OCI-LY7 (cell line): ENCODE measurements at regions not wholly inside any gene's neighbourhood (a gene's known extent, or its start where the extent isn't known, plus 50 kb on each side); places are given as distances from the start of the nearest gene placed in this dataset.

Experiments used
- BruUV-seq: library from RNA; stranded (reverse); fragments of 400-500 nt; replicated peaks from 2 replicates; lab custom pipeline; 2021; lab: Mats Ljungman, UMichigan
- CTCF ChIA-PET: fragments of 300-600 bp; sonication (Branson Sonifier 250); formaldehyde crosslinking; loops from one replicate; lab custom pipeline; 2022; ENCODE audit warnings: antibody characterized with exemption; ENCODE audit not compliant: unreplicated experiment; lab: Charles Lee
- POLR2A ChIA-PET: fragments of 300-600 bp; sonication (Branson Sonifier 250); formaldehyde crosslinking; loops from one replicate; lab custom pipeline; 2022; ENCODE audit warnings: antibody characterized with exemption; lab: Charles Lee
- DNase-seq: peaks from one replicate; pipeline ENCODE4 v3.0.0-alpha.2; 2015; ENCODE audit warnings: low spot score
- H2AFZ ChIP-seq: fragments of 200-600 bp; sonication (generic), shearing (Covaris generic); 2 replicates; pipeline ENCODE4 v1.6.1; 2014; ENCODE audit warnings: mild to moderate bottlenecking, antibody characterized with exemption, low read length, moderate library complexity
- H3K27ac ChIP-seq: fragments of 200-600 bp; sonication (generic); 2 replicates; pipeline ENCODE4 v1.5.1; 2014; ENCODE audit warnings: mixed run types, low read depth, mild to moderate bottlenecking, moderate library complexity, low read length, inconsistent platforms; ENCODE audit not compliant: poor library complexity, severe bottlenecking
- H3K36me3 ChIP-seq: fragments of 200-600 bp; sonication (generic); 2 replicates; pipeline ENCODE4 v1.6.1; 2014; ENCODE audit warnings: mild to moderate bottlenecking, antibody characterized with exemption, low read length, moderate library complexity, mixed read lengths; ENCODE audit not compliant: insufficient read depth
- H3K4me1 ChIP-seq: fragments of 200-600 bp; sonication (generic); 2 replicates; pipeline ENCODE4 v1.5.1; 2014; ENCODE audit warnings: mild to moderate bottlenecking, low read length; ENCODE audit not compliant: insufficient read depth, poor library complexity, severe bottlenecking
- H3K4me2 ChIP-seq: fragments of 200-600 bp; sonication (generic); 2 replicates; pipeline ENCODE4 v1.6.1; 2014; ENCODE audit warnings: mild to moderate bottlenecking, low read length
- H3K4me3 ChIP-seq: fragments of 200-600 bp; sonication (generic); 2 replicates; pipeline ENCODE4 v1.5.1; 2014; ENCODE audit warnings: mild to moderate bottlenecking, low read depth, low read length; ENCODE audit not compliant: poor library complexity, severe bottlenecking
- H3K79me2 ChIP-seq: fragments of 200-600 bp; sonication (generic); 2 replicates; pipeline ENCODE4 v1.6.1; 2016; ENCODE audit warnings: low read depth, mild to moderate bottlenecking, low read length, moderate library complexity, mixed read lengths; ENCODE audit not compliant: insufficient read depth
- H3K9me2 ChIP-seq: fragments of 200-600 bp; sonication (generic); 2 replicates; pipeline ENCODE4 v1.6.1; 2016; ENCODE audit warnings: mild to moderate bottlenecking, low read length, mixed read lengths; ENCODE audit not compliant: insufficient read depth
- H3K9me3 ChIP-seq: fragments of 200-600 bp; sonication (generic); 2 replicates; pipeline ENCODE4 v1.6.1; 2014; ENCODE audit warnings: mild to moderate bottlenecking, mixed run types, low read length, mixed read lengths
- H4K20me1 ChIP-seq: fragments of 200-600 bp; sonication (generic); 2 replicates; pipeline ENCODE4 v1.6.1; 2014; ENCODE audit warnings: mild to moderate bottlenecking, antibody characterized with exemption, low read length, moderate library complexity, mixed read lengths; ENCODE audit not compliant: insufficient read depth
- EZH2phosphoT487 ChIP-seq: fragments of 200-600 bp; sonication (generic); IDR thresholded peaks from 2 replicates; pipeline ENCODE4 v1.6.1; 2018; ENCODE audit warnings: low read depth, borderline replicate concordance, mild to moderate bottlenecking, mixed run types, antibody characterized with exemption, low read length, moderate library complexity, mixed read lengths
- intact Hi-C: fragments of 100-400 bp; cut with micrococcal nuclease; formaldehyde crosslinking; loops from one replicate; pipeline ENCODE4 v1.10.0; 2022; ENCODE audit not compliant: unreplicated experiment
- TF ChIP-seq, protein P1 (sequence below): fragments of 200-600 bp; sonication (generic); conservative IDR thresholded peaks from 2 replicates; pipeline ENCODE4 v1.5.1; 2014; ENCODE audit warnings: mild to moderate bottlenecking, antibody characterized with exemption, low read length, moderate library complexity, mixed read lengths

DNA sequence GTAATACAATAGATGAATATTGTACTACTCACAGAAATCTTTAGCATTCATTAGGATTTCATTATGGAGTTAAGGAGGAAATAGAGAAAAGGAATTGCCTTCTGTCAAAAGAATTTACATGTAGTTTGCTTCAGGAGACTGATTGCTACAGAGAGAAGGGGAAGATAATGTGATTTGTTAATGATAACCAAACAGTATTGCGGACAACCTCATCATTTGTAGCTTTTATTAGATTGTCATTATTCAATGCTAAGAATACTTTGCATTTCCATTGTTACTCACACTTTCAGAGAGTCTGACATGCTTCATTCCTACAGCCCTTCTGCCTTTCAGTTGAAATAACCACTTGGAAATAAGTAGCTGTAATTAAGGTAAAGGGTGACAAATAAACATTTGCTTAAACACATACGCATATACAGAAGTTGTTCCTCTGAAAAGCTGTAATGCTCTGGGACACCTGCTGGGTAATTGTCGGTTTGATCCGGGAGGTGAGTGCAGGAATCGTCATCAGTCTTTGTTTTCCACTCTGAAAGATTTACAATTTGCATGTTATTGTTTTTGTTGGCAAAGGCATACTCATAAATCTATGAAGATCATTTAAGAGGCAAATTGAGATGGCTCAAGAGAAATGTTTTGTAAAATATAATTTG, 600.2 kb downstream of the TRHDE start:
- POLR2A ChIA-PET, result no interaction called here
- H3K9me2 ChIP-seq, result no peaks in the 10 kb centered on the region
- no peaks in the 10 kb centered on the region for H4K20me1 ChIP-seq
- H3K79me2 ChIP-seq, result no peaks in the 10 kb centered on the region
- no peaks in the 10 kb centered on the region for H3K9me3 ChIP-seq
- intact Hi-C loops, result no loop called here
- no peaks in the 10 kb centered on the region for H3K36me3 ChIP-seq
- no peaks in the 10 kb centered on the region for H3K4me1 ChIP-seq
- H3K4me3 ChIP-seq, result no peak overlapping the region
- no peak overlapping the region for H2AFZ ChIP-seq
- BruUV-seq, result no TSS peak
- DNase-seq, result no peak
- CTCF ChIA-PET, result no interaction called here
- H3K27ac ChIP-seq, result no peak overlapping the region
- TF ChIP-seq EZH2phosphoT487, result no peak
- TF ChIP-seq, protein P1, sequence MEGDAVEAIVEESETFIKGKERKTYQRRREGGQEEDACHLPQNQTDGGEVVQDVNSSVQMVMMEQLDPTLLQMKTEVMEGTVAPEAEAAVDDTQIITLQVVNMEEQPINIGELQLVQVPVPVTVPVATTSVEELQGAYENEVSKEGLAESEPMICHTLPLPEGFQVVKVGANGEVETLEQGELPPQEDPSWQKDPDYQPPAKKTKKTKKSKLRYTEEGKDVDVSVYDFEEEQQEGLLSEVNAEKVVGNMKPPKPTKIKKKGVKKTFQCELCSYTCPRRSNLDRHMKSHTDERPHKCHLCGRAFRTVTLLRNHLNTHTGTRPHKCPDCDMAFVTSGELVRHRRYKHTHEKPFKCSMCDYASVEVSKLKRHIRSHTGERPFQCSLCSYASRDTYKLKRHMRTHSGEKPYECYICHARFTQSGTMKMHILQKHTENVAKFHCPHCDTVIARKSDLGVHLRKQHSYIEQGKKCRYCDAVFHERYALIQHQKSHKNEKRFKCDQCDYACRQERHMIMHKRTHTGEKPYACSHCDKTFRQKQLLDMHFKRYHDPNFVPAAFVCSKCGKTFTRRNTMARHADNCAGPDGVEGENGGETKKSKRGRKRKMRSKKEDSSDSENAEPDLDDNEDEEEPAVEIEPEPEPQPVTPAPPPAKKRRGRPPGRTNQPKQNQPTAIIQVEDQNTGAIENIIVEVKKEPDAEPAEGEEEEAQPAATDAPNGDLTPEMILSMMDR, result no peak
- no peak overlapping the region for H3K4me2 ChIP-seq

DNA sequence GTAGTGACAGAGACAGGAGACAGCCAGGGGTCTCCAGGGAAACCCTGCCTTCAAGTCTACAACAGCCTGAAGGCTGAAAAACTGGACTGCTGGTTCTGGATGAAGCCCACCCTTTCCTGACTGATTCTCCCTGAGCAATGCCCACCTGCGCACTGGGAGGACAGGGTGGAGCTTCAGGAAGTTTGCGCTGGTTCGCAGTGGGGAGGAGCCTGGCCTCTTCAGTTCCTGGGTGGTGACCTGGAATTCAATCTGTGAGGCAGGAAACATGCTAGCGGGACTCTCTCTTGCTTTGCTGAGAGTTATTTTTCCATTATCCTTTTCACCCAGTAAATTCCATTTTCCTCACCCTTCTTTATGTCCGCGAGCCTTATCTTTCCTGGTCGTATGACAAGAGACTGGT, 600.8 kb downstream of the TRHDE start:
- Histone ChIP-seq H3K4me1 (no peaks in the 10 kb centered on the region), H3K9me3 (no peaks in the 10 kb centered on the region), H4K20me1 (no peaks in the 10 kb centered on the region), H2AFZ (no peak overlapping the region), H3K4me3 (no peak overlapping the region), H3K79me2 (no peaks in the 10 kb centered on the region), H3K27ac (no peak overlapping the region), H3K4me2 (no peak overlapping the region), H3K9me2 (no peaks in the 10 kb centered on the region), H3K36me3 (no peaks in the 10 kb centered on the region)
- BruUV-seq, result no TSS peak
- no peak for DNase-seq
- POLR2A ChIA-PET, result no interaction called here
- CTCF ChIA-PET, result no interaction called here
- no peak for TF ChIP-seq EZH2phosphoT487
- TF ChIP-seq, protein P1, result no peak
- intact Hi-C loops, result no loop called here

DNA sequence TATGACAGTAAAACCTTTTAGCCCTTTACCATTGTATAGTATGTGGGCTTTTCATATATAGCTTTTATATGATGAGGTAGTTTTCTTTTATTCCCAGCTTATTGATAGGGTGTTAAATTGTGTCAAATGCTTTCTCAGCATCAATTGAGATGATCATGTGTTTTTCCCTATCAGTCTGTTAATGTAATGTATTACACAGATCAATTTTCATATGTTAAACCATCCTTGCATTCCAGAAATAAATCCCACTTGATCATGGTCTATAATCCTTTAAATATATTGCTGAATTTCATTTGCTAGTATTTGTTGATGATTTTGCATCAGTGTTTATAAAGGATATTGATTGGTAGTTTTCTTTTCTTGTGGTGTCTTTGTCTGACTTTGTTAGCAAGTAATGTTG, 603.9 kb downstream of the TRHDE start:
- POLR2A ChIA-PET, result interaction anchor here (1.4 kb wide), 1 partner anchor 22 kb away, joined by 3 read pairs; no protein-coding TSS in a partner anchor
- CTCF ChIA-PET, result no interaction called here

More for the DNA sequence above, 603.9 kb downstream of the TRHDE start:
- no peak overlapping the region for H3K27ac ChIP-seq
- H4K20me1 ChIP-seq, result no peaks in the 10 kb centered on the region
- intact Hi-C loops, result no loop called here
- no peaks in the 10 kb centered on the region for H3K9me3 ChIP-seq
- no TSS peak for BruUV-seq
- no peak for TF ChIP-seq EZH2phosphoT487
- TF ChIP-seq, protein P1, result no peak
- no peak overlapping the region for H3K4me2 ChIP-seq
- DNase-seq, result no peak
- no peaks in the 10 kb centered on the region for H3K4me1 ChIP-seq
- no peaks in the 10 kb centered on the region for H3K9me2 ChIP-seq
- no peak overlapping the region for H2AFZ ChIP-seq
- H3K4me3 ChIP-seq, result no peak overlapping the region
- H3K36me3 ChIP-seq, result no peaks in the 10 kb centered on the region
- H3K79me2 ChIP-seq, result no peaks in the 10 kb centered on the region
